ENCODE measurements at regions not wholly inside any gene's neighbourhood (a gene's known extent, or its start where the extent isn't known, plus 50 kb on each side); places are given as distances from the start of the nearest gene placed in this dataset.

DNA sequence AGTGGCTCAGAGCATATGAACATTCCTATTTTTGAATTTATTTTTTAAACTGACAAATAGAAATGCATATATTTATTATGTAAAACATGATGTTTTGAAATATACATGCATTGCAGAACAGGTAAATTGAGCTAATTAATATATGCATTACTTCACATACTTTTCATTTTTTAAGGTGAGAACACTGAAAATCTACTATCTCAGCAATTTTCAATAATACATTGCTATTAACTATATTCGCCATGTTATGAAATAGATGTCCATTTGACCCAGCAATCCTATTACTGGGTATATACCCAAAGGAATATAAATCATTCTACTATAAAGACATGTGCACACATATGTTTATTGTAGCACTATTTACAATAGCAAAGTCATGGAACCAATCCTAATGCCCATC lies 717.7 kb upstream of the PIK3C3 start:
- TF ChIP-seq, protein P1, sequence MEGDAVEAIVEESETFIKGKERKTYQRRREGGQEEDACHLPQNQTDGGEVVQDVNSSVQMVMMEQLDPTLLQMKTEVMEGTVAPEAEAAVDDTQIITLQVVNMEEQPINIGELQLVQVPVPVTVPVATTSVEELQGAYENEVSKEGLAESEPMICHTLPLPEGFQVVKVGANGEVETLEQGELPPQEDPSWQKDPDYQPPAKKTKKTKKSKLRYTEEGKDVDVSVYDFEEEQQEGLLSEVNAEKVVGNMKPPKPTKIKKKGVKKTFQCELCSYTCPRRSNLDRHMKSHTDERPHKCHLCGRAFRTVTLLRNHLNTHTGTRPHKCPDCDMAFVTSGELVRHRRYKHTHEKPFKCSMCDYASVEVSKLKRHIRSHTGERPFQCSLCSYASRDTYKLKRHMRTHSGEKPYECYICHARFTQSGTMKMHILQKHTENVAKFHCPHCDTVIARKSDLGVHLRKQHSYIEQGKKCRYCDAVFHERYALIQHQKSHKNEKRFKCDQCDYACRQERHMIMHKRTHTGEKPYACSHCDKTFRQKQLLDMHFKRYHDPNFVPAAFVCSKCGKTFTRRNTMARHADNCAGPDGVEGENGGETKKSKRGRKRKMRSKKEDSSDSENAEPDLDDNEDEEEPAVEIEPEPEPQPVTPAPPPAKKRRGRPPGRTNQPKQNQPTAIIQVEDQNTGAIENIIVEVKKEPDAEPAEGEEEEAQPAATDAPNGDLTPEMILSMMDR (IDR thresholded peaks at IDR 0.05; ENCODE audit: low read depth, low read length, missing input control) = no peak
- TF ChIP-seq, protein P2, sequence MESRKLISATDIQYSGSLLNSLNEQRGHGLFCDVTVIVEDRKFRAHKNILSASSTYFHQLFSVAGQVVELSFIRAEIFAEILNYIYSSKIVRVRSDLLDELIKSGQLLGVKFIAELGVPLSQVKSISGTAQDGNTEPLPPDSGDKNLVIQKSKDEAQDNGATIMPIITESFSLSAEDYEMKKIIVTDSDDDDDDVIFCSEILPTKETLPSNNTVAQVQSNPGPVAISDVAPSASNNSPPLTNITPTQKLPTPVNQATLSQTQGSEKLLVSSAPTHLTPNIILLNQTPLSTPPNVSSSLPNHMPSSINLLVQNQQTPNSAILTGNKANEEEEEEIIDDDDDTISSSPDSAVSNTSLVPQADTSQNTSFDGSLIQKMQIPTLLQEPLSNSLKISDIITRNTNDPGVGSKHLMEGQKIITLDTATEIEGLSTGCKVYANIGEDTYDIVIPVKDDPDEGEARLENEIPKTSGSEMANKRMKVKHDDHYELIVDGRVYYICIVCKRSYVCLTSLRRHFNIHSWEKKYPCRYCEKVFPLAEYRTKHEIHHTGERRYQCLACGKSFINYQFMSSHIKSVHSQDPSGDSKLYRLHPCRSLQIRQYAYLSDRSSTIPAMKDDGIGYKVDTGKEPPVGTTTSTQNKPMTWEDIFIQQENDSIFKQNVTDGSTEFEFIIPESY (IDR thresholded peaks at IDR 0.05) = no peak
- TF ChIP-seq YY1 (IDR thresholded peaks at IDR 0.05) (no peak), FOXA1 (IDR thresholded peaks at IDR 0.05) (no peak), RAD21 (IDR thresholded peaks at IDR 0.05) (no peak), SP1 (IDR thresholded peaks at IDR 0.05) (no peak), RXRA (IDR thresholded peaks at IDR 0.05) (no peak), TAF1 (conservative IDR thresholded peaks at IDR 0.05) (no peak), EGR1 (IDR thresholded peaks at IDR 0.05; ENCODE audit: low read depth in 2 of 2) (no peak), HNF4A (conservative IDR thresholded peaks at IDR 0.05) (no peak)
- TF ChIP-seq, protein P3, sequence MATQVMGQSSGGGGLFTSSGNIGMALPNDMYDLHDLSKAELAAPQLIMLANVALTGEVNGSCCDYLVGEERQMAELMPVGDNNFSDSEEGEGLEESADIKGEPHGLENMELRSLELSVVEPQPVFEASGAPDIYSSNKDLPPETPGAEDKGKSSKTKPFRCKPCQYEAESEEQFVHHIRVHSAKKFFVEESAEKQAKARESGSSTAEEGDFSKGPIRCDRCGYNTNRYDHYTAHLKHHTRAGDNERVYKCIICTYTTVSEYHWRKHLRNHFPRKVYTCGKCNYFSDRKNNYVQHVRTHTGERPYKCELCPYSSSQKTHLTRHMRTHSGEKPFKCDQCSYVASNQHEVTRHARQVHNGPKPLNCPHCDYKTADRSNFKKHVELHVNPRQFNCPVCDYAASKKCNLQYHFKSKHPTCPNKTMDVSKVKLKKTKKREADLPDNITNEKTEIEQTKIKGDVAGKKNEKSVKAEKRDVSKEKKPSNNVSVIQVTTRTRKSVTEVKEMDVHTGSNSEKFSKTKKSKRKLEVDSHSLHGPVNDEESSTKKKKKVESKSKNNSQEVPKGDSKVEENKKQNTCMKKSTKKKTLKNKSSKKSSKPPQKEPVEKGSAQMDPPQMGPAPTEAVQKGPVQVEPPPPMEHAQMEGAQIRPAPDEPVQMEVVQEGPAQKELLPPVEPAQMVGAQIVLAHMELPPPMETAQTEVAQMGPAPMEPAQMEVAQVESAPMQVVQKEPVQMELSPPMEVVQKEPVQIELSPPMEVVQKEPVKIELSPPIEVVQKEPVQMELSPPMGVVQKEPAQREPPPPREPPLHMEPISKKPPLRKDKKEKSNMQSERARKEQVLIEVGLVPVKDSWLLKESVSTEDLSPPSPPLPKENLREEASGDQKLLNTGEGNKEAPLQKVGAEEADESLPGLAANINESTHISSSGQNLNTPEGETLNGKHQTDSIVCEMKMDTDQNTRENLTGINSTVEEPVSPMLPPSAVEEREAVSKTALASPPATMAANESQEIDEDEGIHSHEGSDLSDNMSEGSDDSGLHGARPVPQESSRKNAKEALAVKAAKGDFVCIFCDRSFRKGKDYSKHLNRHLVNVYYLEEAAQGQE (IDR thresholded peaks at IDR 0.05) = no peak
- TF ChIP-seq, protein P4, sequence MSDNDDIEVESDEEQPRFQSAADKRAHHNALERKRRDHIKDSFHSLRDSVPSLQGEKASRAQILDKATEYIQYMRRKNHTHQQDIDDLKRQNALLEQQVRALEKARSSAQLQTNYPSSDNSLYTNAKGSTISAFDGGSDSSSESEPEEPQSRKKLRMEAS (IDR thresholded peaks at IDR 0.05) = no peak

Measured in liver (tissue), 3 donors.